ENCODE measurements at regions not wholly inside any gene's neighbourhood (a gene's known extent, or its start where the extent isn't known, plus 50 kb on each side); places are given as distances from the start of the nearest gene placed in this dataset.

DNA sequence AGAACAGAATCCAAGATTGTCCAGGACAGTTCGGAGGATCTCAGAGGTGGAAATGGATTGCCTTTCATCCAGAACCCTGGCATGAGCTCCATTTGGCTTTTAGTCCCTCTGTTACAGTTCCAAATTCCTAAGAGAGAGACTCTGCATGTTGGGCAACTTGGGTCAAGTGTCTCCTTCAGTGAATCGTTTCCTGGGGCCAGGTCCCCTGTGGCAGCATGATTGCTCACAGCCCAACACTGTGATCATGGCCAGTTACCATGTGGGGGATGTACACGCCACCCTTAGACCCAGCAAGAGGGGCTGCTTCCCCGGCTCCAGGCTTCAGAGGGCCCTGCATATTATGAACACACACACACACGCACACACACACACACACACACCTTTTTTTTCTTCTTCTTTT, 118.6 kb upstream of the GLI2 start:
- Histone ChIP-seq H3K4me1 (replicated peaks in 1 of 2; ENCODE audit: control insufficient read depth in 2 of 2, insufficient read depth in 2 of 2, low read length in 2 of 2) (no peaks in the 10 kb centered on the region), H3K9ac (ENCODE audit: insufficient read depth in 1 of 2, low read depth in 2 of 2, low read length in 2 of 2) (no peak overlapping the region), H3K79me2 (ENCODE audit: control insufficient read depth, insufficient read depth, low read length) (no peaks in the 10 kb centered on the region), H3K9me1 (ENCODE audit: control insufficient read depth, insufficient read depth, low read length) (no peaks in the 10 kb centered on the region), H3K9me3 (replicated peaks; ENCODE audit: control insufficient read depth, insufficient read depth, low read depth, low read length) (no peaks in the 10 kb centered on the region), H3K27me3 (ENCODE audit: control insufficient read depth in 2 of 2, insufficient read depth in 2 of 2, low read length in 2 of 2) (peaks cover 2 to 46% of the 10 kb centered on the region in 2 experiments; a peak in 4 of 5 replicates), H3K27ac (ENCODE audit: extremely low read depth, low read depth, low read length) (no peak overlapping the region), H4K20me1 (replicated peaks; ENCODE audit: control insufficient read depth, insufficient read depth, low read length) (no peaks in the 10 kb centered on the region), H2AFZ (ENCODE audit: low read depth, low read length) (no peak overlapping the region), H3K4me2 (ENCODE audit: insufficient read depth, low read length) (no peak overlapping the region), H3K4me3 (no peak overlapping the region), H3K36me3 (ENCODE audit: control insufficient read depth, insufficient read depth, low read length) (no peaks in the 10 kb centered on the region)
- WGBS (ENCODE audit: insufficient coverage, low coverage, missing lambda C conversion rate): 0% methylated on average over 4 of the region's 5 CpGs
- ChIA-PET CTCF (ENCODE audit: low intra/inter-chr PET ratio) (no interaction called here), POLR2A (interaction anchor here (0.7 kb wide), 1 partner anchor 402 kb away, joined by 3 read pairs; no protein-coding TSS in a partner anchor)
- no TSS peak for BruUV-seq (replicated peaks)
- FAIRE-seq: no peak
- no peak for DNase-seq (ENCODE audit: extremely low read depth in 1 of 4, low spot score in 3 of 4)
- in situ Hi-C loops (cut with MboI): no loop called here
- no peak for TF ChIP-seq BCOR (IDR thresholded peaks at IDR 0.05)
- no peak for TF ChIP-seq BRD4 (IDR thresholded peaks at IDR 0.05)
- intact Hi-C loops (cut with micrococcal nuclease): no loop called here
- no peak for ATAC-seq

DNA sequence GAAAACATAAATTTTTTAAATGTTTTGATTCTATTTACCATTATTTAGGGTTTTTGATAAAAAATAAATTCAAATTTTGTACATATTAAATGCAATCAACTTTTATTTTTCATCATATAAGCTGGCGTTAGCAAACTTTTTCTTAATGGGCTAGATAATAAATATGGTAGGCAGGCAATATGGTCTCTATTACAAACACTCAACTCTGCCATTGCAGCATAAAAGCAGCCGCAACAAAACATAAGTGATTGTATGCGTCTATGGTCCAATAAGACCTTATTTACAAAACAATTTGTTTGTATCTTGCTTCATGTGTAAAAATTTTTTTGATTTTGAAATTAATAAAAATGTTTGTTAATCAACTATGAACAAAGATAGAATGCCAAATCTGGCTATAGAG, 116.8 kb upstream of the GLI2 start:
- ATAC-seq (no peak), DNase-seq (ENCODE audit: extremely low read depth in 1 of 4, low spot score in 3 of 4) (no peak), FAIRE-seq (no peak)
- CTCF ChIA-PET (ENCODE audit: low intra/inter-chr PET ratio): no interaction called here
- no peak overlapping the region for H3K4me3 ChIP-seq
- H4K20me1 ChIP-seq (replicated peaks; ENCODE audit: control insufficient read depth, insufficient read depth, low read length): no peaks in the 10 kb centered on the region
- intact Hi-C loops (cut with micrococcal nuclease) (no loop called here), in situ Hi-C loops (cut with MboI) (no loop called here)
- no peaks in the 10 kb centered on the region for H3K4me1 ChIP-seq (replicated peaks in 1 of 2; ENCODE audit: control insufficient read depth in 2 of 2, insufficient read depth in 2 of 2, low read length in 2 of 2)
- BruUV-seq (replicated peaks): no TSS peak
- WGBS (ENCODE audit: insufficient coverage, low coverage, missing lambda C conversion rate): 0% methylated on average over 3 of the region's 3 CpGs
- peaks cover 2 to 39% of the 10 kb centered on the region in 2 experiments; a peak in 4 of 5 replicates for H3K27me3 ChIP-seq (ENCODE audit: control insufficient read depth in 2 of 2, insufficient read depth in 2 of 2, low read length in 2 of 2)
- H3K79me2 ChIP-seq (ENCODE audit: control insufficient read depth, insufficient read depth, low read length): no peaks in the 10 kb centered on the region
- no peak overlapping the region for H2AFZ ChIP-seq (ENCODE audit: low read depth, low read length)
- H3K9ac ChIP-seq (ENCODE audit: insufficient read depth in 1 of 2, low read depth in 2 of 2, low read length in 2 of 2): no peak overlapping the region
- POLR2A ChIA-PET: no interaction called here
- H3K9me1 ChIP-seq (ENCODE audit: control insufficient read depth, insufficient read depth, low read length): no peaks in the 10 kb centered on the region
- TF ChIP-seq E2F3 (CRISPR knock-in tag; IDR thresholded peaks at IDR 0.05) (no peak), SNIP1 (IDR thresholded peaks at IDR 0.05; ENCODE audit: low read depth) (no peak), FOXM1 (IDR thresholded peaks at IDR 0.05; ENCODE audit: low read depth) (no peak), FOXM1 (CRISPR knock-in tag; IDR thresholded peaks at IDR 0.05; ENCODE audit: low read depth) (no peak), ZFP36 (IDR thresholded peaks at IDR 0.05; ENCODE audit: low read depth, low read length, partially characterized antibody) (no peak), SRSF1 (IDR thresholded peaks at IDR 0.05; ENCODE audit: low read depth, low read length) (no peak)
- TF ChIP-seq, protein P1, sequence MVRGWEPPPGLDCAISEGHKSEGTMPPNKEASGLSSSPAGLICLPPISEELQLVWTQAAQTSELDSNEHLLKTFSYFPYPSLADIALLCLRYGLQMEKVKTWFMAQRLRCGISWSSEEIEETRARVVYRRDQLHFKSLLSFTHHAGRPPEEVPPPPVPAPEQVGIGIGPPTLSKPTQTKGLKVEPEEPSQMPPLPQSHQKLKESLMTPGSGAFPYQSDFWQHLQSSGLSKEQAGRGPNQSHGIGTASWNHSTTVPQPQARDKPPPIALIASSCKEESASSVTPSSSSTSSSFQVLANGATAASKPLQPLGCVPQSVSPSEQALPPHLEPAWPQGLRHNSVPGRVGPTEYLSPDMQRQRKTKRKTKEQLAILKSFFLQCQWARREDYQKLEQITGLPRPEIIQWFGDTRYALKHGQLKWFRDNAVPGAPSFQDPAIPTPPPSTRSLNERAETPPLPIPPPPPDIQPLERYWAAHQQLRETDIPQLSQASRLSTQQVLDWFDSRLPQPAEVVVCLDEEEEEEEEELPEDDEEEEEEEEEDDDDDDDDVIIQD (CRISPR knock-in tag; IDR thresholded peaks at IDR 0.05): no peak
- H3K27ac ChIP-seq (ENCODE audit: extremely low read depth, low read depth, low read length): no peak overlapping the region
- no peaks in the 10 kb centered on the region for H3K36me3 ChIP-seq (ENCODE audit: control insufficient read depth, insufficient read depth, low read length)
- H3K4me2 ChIP-seq (ENCODE audit: insufficient read depth, low read length): no peak overlapping the region
- H3K9me3 ChIP-seq (replicated peaks; ENCODE audit: control insufficient read depth, insufficient read depth, low read depth, low read length): no peaks in the 10 kb centered on the region
